ENCODE measurements at regions not wholly inside any gene's neighbourhood (a gene's known extent, or its start where the extent isn't known, plus 50 kb on each side); places are given as distances from the start of the nearest gene placed in this dataset.

- TF ChIP-seq MXI1 (IDR thresholded peaks at IDR 0.05; ENCODE audit: borderline replicate concordance, low read depth, low read length): no peak
- no peak for TF ChIP-seq CTCF (conservative IDR thresholded peaks at IDR 0.05; ENCODE audit: low read depth, low read length)
- TF ChIP-seq RFX5 (IDR thresholded peaks at IDR 0.05; ENCODE audit: low read depth, low read length): no peak
- TF ChIP-seq FOS (IDR thresholded peaks at IDR 0.05; ENCODE audit: low read depth, low read length): no peak
- TF ChIP-seq RCOR1 (IDR thresholded peaks at IDR 0.05; ENCODE audit: insufficient replicate concordance, low read length): no peak
- TF ChIP-seq SMC3 (IDR thresholded peaks at IDR 0.05; ENCODE audit: low read depth, low read length): no peak
- TF ChIP-seq BHLHE40 (IDR thresholded peaks at IDR 0.05; ENCODE audit: low read depth, low read length): no peak
- no peak for TF ChIP-seq POLR2A (IDR thresholded peaks at IDR 0.05; ENCODE audit: low read depth, low read length)
- TF ChIP-seq MAFK (IDR thresholded peaks at IDR 0.05; ENCODE audit: low read depth, low read length): no peak
Measured at GRCh38 chr5:120790339-120790738, 326.2 kb downstream of the PRR16 start.

Data from IMR-90 (cell line).